22Rv1 (cell line): ENCODE measurements at regions not wholly inside any gene's neighbourhood (a gene's known extent, or its start where the extent isn't known, plus 50 kb on each side); places are given as distances from the start of the nearest gene placed in this dataset.

Experiments
- H3K27ac ChIP-seq: fragments of 450-650 bp; 2 replicates; pipeline ENCODE4 v1.5.1; 2017
- CTCF ChIP-seq: fragments of 450-650 bp; IDR thresholded peaks from 2 replicates; pipeline ENCODE4 v1.5.1; 2017; ENCODE audit warnings: mild to moderate bottlenecking
- ZFX ChIP-seq: fragments of 450-650 bp; IDR thresholded peaks from 2 replicates; pipeline ENCODE4 v1.6.1; 2017; ENCODE audit warnings: antibody characterized with exemption, borderline replicate concordance

- no peak overlapping the region for H3K27ac ChIP-seq
- no peak for TF ChIP-seq CTCF
- no peak for TF ChIP-seq ZFX
These were observed 200.4 kb downstream of the TSN start for GRCh38 chr2:121955872-121956271.

GRCh38 chr2:121960251-121960650 lies 204.8 kb downstream of the TSN start:
- TF ChIP-seq ZFX (no peak), CTCF (no peak)
- no peak overlapping the region for H3K27ac ChIP-seq

- H3K27ac ChIP-seq: no peak overlapping the region
- no peak for TF ChIP-seq CTCF
These were observed 206.3 kb downstream of the TSN start for GRCh38 chr2:121961761-121962160.

- H3K27ac ChIP-seq: no peak overlapping the region
- TF ChIP-seq ZFX (no peak), CTCF (no peak)
These were observed 210.2 kb downstream of the TSN start for GRCh38 chr2:121965661-121966060.

- TF ChIP-seq ZFX (no peak), CTCF (no peak)
- no peak overlapping the region for H3K27ac ChIP-seq
These were observed 211.2 kb downstream of the TSN start for GRCh38 chr2:121966663-121967062.

GRCh38 chr2:121969166-121969565 lies 213.7 kb downstream of the TSN start:
- H3K27ac ChIP-seq: peak overlapping the region; percentile 40

More at GRCh38 chr2:121969166-121969565, 213.7 kb downstream of the TSN start:
- TF ChIP-seq CTCF (no peak), ZFX (no peak)
